GM12878 (cell line): ENCODE measurements at regions not wholly inside any gene's neighbourhood (a gene's known extent, or its start where the extent isn't known, plus 50 kb on each side); places are given as distances from the start of the nearest gene placed in this dataset.

ENCODE experiments used
- ATAC-seq: fragments of 200-7000 bp; cut with Tn5 transposase; 3 replicates; pipeline ENCODE4 v1.9.1; 2020; ENCODE audit warnings: mild to moderate bottlenecking, moderate library complexity
- BruUV-seq: library from RNA; stranded (reverse); fragments of 400-500 nt; replicated peaks from 2 replicates; lab custom pipeline; 2021; lab: Mats Ljungman, UMichigan
- CTCF ChIA-PET: fragments of 300-600 bp; sonication (Branson Sonifier 250); formaldehyde crosslinking; extraction: SDS; loops from one replicate; lab custom pipeline; 2021; ENCODE audit warnings: inconsistent platforms; lab: Yijun Ruan, JAX
- POLR2A ChIA-PET: fragments of 350-600 bp; formaldehyde crosslinking; extraction: SDS; loops from one replicate; lab custom pipeline; 2021; ENCODE audit warnings: inconsistent platforms; lab: Charles Lee
- RAD21 ChIA-PET: fragments of 300-600 bp; sonication (Branson Sonifier 250); formaldehyde crosslinking; loops from one replicate; lab custom pipeline; 2023; ENCODE audit warnings: antibody characterized with exemption; ENCODE audit not compliant: unreplicated experiment; lab: Charles Lee
- SMC1A ChIA-PET: fragments of 300-600 bp; sonication (Branson Sonifier 250); formaldehyde crosslinking; loops from one replicate; lab custom pipeline; 2023; ENCODE audit not compliant: unreplicated experiment, uncharacterized antibody; lab: Charles Lee
- DNase-seq: peaks from one replicate; pipeline ENCODE4 v3.0.0-alpha.2; 2011; ENCODE audit warnings: low read depth, low spot score
- FAIRE-seq: peaks from 3 replicates; lab custom pipeline; 2011; peaks lifted over from hg19 to GRCh38; lab: Jason Lieb, UNC
- H2AFZ ChIP-seq: 2 replicates; pipeline ENCODE4 v1.6.0; 2011; ENCODE audit warnings: low read depth, low read length, control low read depth; ENCODE audit not compliant: control insufficient read depth
- H3K27ac ChIP-seq: 2 replicates; pipeline ENCODE4 v1.5.1; 2011; ENCODE audit warnings: control low read depth; ENCODE audit not compliant: control insufficient read depth, insufficient read depth
- H3K27me3 ChIP-seq, 2 experiments: replicated peaks in 1 of 2; 2 replicates each; pipeline versions ENCODE4 v1.6.0 to v1.6.1; 2011; ENCODE audit warnings: low read length in 1 of 2; ENCODE audit not compliant: control insufficient read depth in 2 of 2, insufficient read depth in 2 of 2
- H3K36me3 ChIP-seq, 2 experiments: 2 replicates each; pipeline ENCODE4 v1.5.1; 2011; ENCODE audit warnings: low read length in 1 of 2; ENCODE audit not compliant: control insufficient read depth in 2 of 2, insufficient read depth in 2 of 2
- H3K4me1 ChIP-seq: 2 replicates; pipeline ENCODE4 v1.6.1; 2011; ENCODE audit warnings: mild to moderate bottlenecking, low read length, moderate library complexity, mixed read lengths; ENCODE audit not compliant: control insufficient read depth, insufficient read depth
- H3K4me2 ChIP-seq: 2 replicates; pipeline ENCODE4 v1.6.0; 2011; ENCODE audit warnings: control low read depth; ENCODE audit not compliant: control insufficient read depth, insufficient read depth
- H3K4me3 ChIP-seq: fragments of 200-600 bp; sonication (generic); 2 replicates; pipeline ENCODE4 v1.5.1; 2016
- H3K79me2 ChIP-seq: 2 replicates; pipeline ENCODE4 v1.6.0; 2011; ENCODE audit warnings: low read length; ENCODE audit not compliant: control insufficient read depth, insufficient read depth
- H3K9ac ChIP-seq: 2 replicates; pipeline ENCODE4 v1.8.0; 2011; ENCODE audit warnings: low read length, control low read depth, mixed read lengths; ENCODE audit not compliant: control insufficient read depth, insufficient read depth
- H3K9me3 ChIP-seq: replicated peaks from 3 replicates; pipeline ENCODE4 v1.5.1; 2011; ENCODE audit warnings: mild to moderate bottlenecking, low read length; ENCODE audit not compliant: control insufficient read depth, insufficient read depth
- H4K20me1 ChIP-seq: 2 replicates; pipeline ENCODE4 v1.6.0; 2011; ENCODE audit not compliant: control insufficient read depth, insufficient read depth
- BCL11A ChIP-seq: IDR thresholded peaks from 2 replicates; pipeline ENCODE4 v1.6.1; 2011; ENCODE audit warnings: low read depth, low read length
- BHLHE40 ChIP-seq, 2 experiments: fragments of 450-650 bp in 1 of 2; IDR thresholded peaks; 2 replicates each; pipeline ENCODE4 v1.6.1; 2011 to 2017; ENCODE audit warnings: low read depth in 2 of 2, borderline replicate concordance in 1 of 2, improper control_type of control experiment in 1 of 2, low read length in 1 of 2, mild to moderate bottlenecking in 1 of 2
- BRCA1 ChIP-seq: IDR thresholded peaks from 2 replicates; pipeline ENCODE4 v1.6.1; 2011; ENCODE audit warnings: low read depth, low read length, improper control_type of control experiment
- CBX5 ChIP-seq: sonication (generic); IDR thresholded peaks from 2 replicates; pipeline ENCODE4 v1.6.1; 2016; ENCODE audit warnings: low read depth, moderate library complexity, mild to moderate bottlenecking, inconsistent platforms
- CHD1 ChIP-seq: IDR thresholded peaks from 2 replicates; pipeline ENCODE4 v1.6.1; 2012; ENCODE audit warnings: low read depth, low read length, improper control_type of control experiment
- CHD2 ChIP-seq: IDR thresholded peaks from 2 replicates; pipeline ENCODE4 v1.6.1; 2011; ENCODE audit warnings: low read depth, low read length, improper control_type of control experiment, borderline replicate concordance
- E2F8 ChIP-seq: fragments of 450-650 bp; IDR thresholded peaks from 2 replicates; pipeline ENCODE4 v1.6.1; 2018; ENCODE audit warnings: mild to moderate bottlenecking, low read depth, moderate library complexity; ENCODE audit not compliant: partially characterized antibody
- FOXK2 ChIP-seq: fragments of 450-650 bp; IDR thresholded peaks from 2 replicates; pipeline ENCODE4 v1.6.1; 2017; ENCODE audit warnings: mild to moderate bottlenecking, moderate library complexity
- GABPA ChIP-seq: IDR thresholded peaks from 2 replicates; pipeline ENCODE4 v1.6.1; 2014; ENCODE audit warnings: antibody characterized with exemption, low read depth, mild to moderate bottlenecking, inconsistent platforms
- IRF5 ChIP-seq: fragments of 450-650 bp; IDR thresholded peaks from 2 replicates; pipeline ENCODE4 v1.6.1; 2017; ENCODE audit warnings: borderline replicate concordance
- NKRF ChIP-seq: fragments of 450-650 bp; conservative IDR thresholded peaks from 2 replicates; pipeline ENCODE4 v1.6.1; 2017; ENCODE audit warnings: mild to moderate bottlenecking, moderate library complexity
- PML ChIP-seq: IDR thresholded peaks from 2 replicates; pipeline ENCODE4 v1.6.1; 2012; ENCODE audit warnings: low read length, inconsistent platforms
- SREBF2 ChIP-seq: IDR thresholded peaks from 2 replicates; pipeline ENCODE4 v1.6.1; 2012; ENCODE audit warnings: mild to moderate bottlenecking, low read length
- YBX1 ChIP-seq: fragments of 450-650 bp; IDR thresholded peaks from 2 replicates; pipeline ENCODE4 v1.6.1; 2016; ENCODE audit warnings: antibody characterized with exemption
- ZNF592 ChIP-seq: fragments of 450-650 bp; IDR thresholded peaks from 2 replicates; pipeline ENCODE4 v1.6.1; 2017; ENCODE audit warnings: mild to moderate bottlenecking, moderate library complexity
- ZSCAN29 ChIP-seq: fragments of 450-650 bp; IDR thresholded peaks from 2 replicates; pipeline ENCODE4 v1.6.1; 2017; ENCODE audit warnings: mild to moderate bottlenecking, moderate library complexity
- ZZZ3 ChIP-seq: IDR thresholded peaks from 2 replicates; pipeline ENCODE4 v1.6.1; 2011; ENCODE audit warnings: low read depth; ENCODE audit not compliant: control insufficient read depth, insufficient read length
- WGBS: methylation state at CpG from one replicate; pipeline ENCODE4 v1.1.6; 2016; ENCODE audit warnings: low lambda C conversion rate; ENCODE audit not compliant: insufficient replicate concordance, insufficient coverage; ENCODE audit errors: missing lambda C conversion rate; 5-methylcytosine and 5-hydroxymethylcytosine counted together
- in situ Hi-C: fragments of 300-500 bp; cut with MboI; formaldehyde crosslinking; loops from 9 replicates; pipeline ENCODE4 v1.14.3; 2018; ENCODE audit warnings: mixed read lengths
- intact Hi-C: fragments of 100-400 bp; cut with micrococcal nuclease; formaldehyde crosslinking; loops from one replicate; pipeline ENCODE4 v1.14.2; 2022; ENCODE audit not compliant: unreplicated experiment

GRCh38 chr2:21544392-21544791 lies 420.6 kb downstream of the TDRD15 start:
- no peaks in the 10 kb centered on the region for H3K79me2 ChIP-seq
- 0% methylated on average over 3 of the region's 3 CpGs for WGBS
- DNase-seq (no peak), FAIRE-seq (no peak), ATAC-seq (no peak)
- ChIA-PET RAD21 (no interaction called here), SMC1A (interaction anchor here (0.6 kb wide), 1 partner anchor 211 kb away, joined by 4 read pairs; no protein-coding TSS in a partner anchor), CTCF (no interaction called here), POLR2A (no interaction called here)
- no peaks in the 10 kb centered on the region for H3K36me3 ChIP-seq
- intact Hi-C loops (no loop called here), in situ Hi-C loops (no loop called here)
- BruUV-seq, result no TSS peak
- no peak overlapping the region for H3K4me2 ChIP-seq
- no peaks in the 10 kb centered on the region for H3K9me3 ChIP-seq
- no peak overlapping the region for H3K9ac ChIP-seq
- H3K27ac ChIP-seq, result no peak overlapping the region
- H3K27me3 ChIP-seq, result no peaks in the 10 kb centered on the region
- H2AFZ ChIP-seq, result no peak overlapping the region
- no peaks in the 10 kb centered on the region for H4K20me1 ChIP-seq
- no peaks in the 10 kb centered on the region for H3K4me1 ChIP-seq
- no peak overlapping the region for H3K4me3 ChIP-seq
- TF ChIP-seq CHD1 (no peak), YBX1 (no peak), ZZZ3 (no peak), CBX5 (no peak), CHD2 (no peak), ZSCAN29 (no peak), PML (no peak), NKRF (no peak), E2F8 (no peak), IRF5 (no peak), FOXK2 (no peak), SREBF2 (no peak), BRCA1 (no peak), BCL11A (no peak), BHLHE40 (IDR thresholded peaks at IDR 0.05; ENCODE audit: borderline replicate concordance in 1 of 2, low read depth in 2 of 2, low read length in 1 of 2) (no peak), ZNF592 (no peak), GABPA (no peak)
